GM12874 (cell line): ENCODE measurements at regions not wholly inside any gene's neighbourhood (a gene's known extent, or its start where the extent isn't known, plus 50 kb on each side); places are given as distances from the start of the nearest gene placed in this dataset.

Experiments used
- TF ChIP-seq, protein P1 (sequence below): IDR thresholded peaks from 2 replicates; pipeline ENCODE4 v1.5.1; 2011; ENCODE audit warnings: low read depth, mild to moderate bottlenecking, control low read depth, low read length, moderate library complexity; ENCODE audit not compliant: insufficient read depth

- TF ChIP-seq, protein P1, sequence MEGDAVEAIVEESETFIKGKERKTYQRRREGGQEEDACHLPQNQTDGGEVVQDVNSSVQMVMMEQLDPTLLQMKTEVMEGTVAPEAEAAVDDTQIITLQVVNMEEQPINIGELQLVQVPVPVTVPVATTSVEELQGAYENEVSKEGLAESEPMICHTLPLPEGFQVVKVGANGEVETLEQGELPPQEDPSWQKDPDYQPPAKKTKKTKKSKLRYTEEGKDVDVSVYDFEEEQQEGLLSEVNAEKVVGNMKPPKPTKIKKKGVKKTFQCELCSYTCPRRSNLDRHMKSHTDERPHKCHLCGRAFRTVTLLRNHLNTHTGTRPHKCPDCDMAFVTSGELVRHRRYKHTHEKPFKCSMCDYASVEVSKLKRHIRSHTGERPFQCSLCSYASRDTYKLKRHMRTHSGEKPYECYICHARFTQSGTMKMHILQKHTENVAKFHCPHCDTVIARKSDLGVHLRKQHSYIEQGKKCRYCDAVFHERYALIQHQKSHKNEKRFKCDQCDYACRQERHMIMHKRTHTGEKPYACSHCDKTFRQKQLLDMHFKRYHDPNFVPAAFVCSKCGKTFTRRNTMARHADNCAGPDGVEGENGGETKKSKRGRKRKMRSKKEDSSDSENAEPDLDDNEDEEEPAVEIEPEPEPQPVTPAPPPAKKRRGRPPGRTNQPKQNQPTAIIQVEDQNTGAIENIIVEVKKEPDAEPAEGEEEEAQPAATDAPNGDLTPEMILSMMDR = no peak
Observed at GRCh38 chr5:144680711-144681110, 510.0 kb downstream of the KCTD16 start.

DNA sequence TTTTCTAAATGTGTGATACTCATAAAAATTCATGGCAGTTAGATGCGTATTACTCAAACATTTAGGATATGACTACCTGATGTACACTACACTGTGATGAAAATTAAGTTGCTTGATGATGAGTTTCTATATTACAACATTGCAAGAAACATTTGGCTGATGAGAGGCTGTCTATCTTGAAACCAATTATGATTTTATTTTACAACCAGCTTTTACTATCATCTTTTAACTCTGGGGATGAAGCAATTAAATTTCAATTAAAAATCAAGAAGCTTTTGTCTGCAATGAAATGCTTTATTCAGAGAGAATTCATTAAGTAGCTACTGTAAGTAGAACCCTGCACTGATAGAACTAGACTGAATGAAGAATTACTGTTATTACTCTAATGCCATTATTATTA, 500.4 kb downstream of the KCTD16 start:
- TF ChIP-seq, protein P1 = no peak

GRCh38 chr5:144659634-144660227, 489.1 kb downstream of the KCTD16 start:
- TF ChIP-seq, protein P1 = no peak

DNA sequence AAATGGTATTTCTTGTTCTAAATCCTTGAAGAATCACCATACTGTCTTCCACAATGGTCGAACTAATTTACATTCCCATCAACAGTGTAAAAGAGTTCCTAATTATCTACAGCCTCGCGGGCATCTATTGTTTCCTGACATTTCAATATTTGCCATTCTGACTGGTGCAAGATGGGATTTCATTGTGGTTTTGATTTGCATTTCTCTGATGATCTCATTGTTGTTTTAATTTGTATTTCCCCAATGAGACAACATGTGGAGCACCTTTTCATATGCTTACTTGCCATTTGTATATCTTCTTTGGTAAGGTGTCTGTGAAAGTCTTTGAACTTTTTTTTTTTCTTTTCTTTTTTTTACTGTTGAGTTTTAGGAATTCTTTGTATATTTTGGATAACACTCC, 473.6 kb downstream of the KCTD16 start:
- TF ChIP-seq, protein P1 = no peak

DNA sequence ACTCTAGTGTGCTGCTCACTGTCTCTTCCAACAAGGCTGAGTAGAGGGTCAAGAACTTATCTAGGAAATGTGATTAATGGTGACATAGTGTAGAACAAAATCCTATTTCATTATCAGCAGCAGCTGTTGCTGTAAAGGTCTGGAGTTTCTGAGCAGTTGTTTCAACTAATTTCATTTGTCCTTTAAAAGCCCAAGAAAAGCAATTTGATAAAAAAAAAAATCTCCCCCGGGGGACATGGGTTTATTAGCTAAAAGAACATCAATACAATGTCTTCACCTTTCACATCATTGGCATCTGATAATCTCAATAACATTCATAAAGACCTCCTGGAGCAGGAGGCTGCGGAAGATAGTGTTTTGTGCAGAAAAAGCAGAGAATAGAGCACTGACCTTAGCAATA, 468.1 kb downstream of the KCTD16 start:
- TF ChIP-seq, protein P1 = no peak

GRCh38 chr5:144634138-144634537, 463.5 kb downstream of the KCTD16 start:
- TF ChIP-seq, protein P1 = no peak

DNA sequence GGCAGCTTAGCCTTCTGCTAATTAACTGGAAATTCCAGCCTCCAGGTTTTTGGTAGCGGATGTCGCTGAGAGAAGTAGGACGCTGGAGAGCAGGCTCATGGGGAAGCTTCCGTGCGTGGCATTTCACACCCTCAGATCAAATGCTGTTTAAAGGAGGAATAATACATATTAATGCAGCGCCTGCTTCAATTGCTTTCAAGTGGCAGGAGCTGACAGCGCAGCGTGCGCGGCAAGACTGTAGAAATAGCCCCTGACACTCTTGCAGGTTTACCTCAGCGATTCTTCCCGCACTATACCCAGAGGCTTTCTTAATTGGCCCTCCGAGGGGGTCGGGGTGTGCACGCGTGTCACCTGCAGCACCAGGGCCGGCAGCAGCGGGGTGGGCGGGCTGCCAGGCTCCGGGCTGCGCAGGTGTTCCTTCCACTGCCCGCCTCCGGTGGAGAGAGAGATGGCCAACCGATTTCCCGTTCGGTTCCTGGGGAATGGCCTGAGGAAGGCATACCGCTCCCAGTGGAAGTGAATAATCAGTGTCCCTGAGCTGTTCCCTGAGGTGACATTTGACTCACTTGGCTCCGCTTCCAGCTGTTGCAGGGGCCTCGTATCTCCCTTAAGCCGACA, 427.9 kb downstream of the KCTD16 start:
- TF ChIP-seq, protein P1 = no peak

DNA sequence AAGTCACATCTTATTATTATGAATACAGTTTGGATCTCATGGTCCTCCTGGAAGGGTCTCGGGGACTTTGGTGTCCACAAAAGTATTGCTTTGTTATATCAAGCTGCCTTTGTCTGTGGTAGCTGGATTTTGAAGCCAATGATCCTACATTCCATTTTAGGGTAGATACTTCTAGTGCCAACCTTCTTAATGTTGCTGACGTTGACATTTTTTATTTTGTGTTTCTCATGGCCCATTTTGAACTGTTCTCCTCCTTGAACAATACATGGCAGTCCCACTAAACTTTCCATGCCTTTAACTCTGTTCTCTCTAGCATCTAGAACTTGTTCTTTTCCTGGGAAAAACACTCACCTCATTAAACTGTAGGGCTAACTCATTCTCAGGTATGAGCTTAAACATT, 425.8 kb downstream of the KCTD16 start:
- TF ChIP-seq, protein P1 = no peak
